NB4 (cell line): ENCODE measurements at regions not wholly inside any gene's neighbourhood (a gene's known extent, or its start where the extent isn't known, plus 50 kb on each side); places are given as distances from the start of the nearest gene placed in this dataset.

ENCODE experiments used
- DNase-seq: peaks from one replicate; pipeline ENCODE4 v3.0.0; 2010; ENCODE audit warnings: low read depth
- H3K4me3 ChIP-seq: one replicate; pipeline ENCODE4 v1.5.1; 2011; ENCODE audit warnings: mild to moderate bottlenecking, low read depth, low read length, moderate library complexity
- CTCF ChIP-seq: IDR thresholded peaks from one replicate; pipeline ENCODE4 v1.5.1; 2012; ENCODE audit warnings: low read depth, low read length
- MAX ChIP-seq: IDR thresholded peaks from 2 replicates; pipeline ENCODE4 v1.6.1; 2011; ENCODE audit warnings: low read depth, low read length
- MYC ChIP-seq: IDR thresholded peaks from 2 replicates; pipeline ENCODE4 v1.6.1; 2011; ENCODE audit warnings: low read depth, low read length
- POLR2A ChIP-seq: IDR thresholded peaks from 2 replicates; pipeline ENCODE4 v1.6.1; 2011; ENCODE audit warnings: mild to moderate bottlenecking; ENCODE audit not compliant: insufficient read length; ENCODE audit errors: extremely low read depth

GRCh38 chr6:8906699-8907098 lies 471.4 kb upstream of the SLC35B3 start:
- H3K4me3 ChIP-seq: no peak overlapping the region
- TF ChIP-seq MYC: no peak
- no peak for TF ChIP-seq MAX
- no peak for TF ChIP-seq POLR2A
- TF ChIP-seq CTCF: no peak

DNA sequence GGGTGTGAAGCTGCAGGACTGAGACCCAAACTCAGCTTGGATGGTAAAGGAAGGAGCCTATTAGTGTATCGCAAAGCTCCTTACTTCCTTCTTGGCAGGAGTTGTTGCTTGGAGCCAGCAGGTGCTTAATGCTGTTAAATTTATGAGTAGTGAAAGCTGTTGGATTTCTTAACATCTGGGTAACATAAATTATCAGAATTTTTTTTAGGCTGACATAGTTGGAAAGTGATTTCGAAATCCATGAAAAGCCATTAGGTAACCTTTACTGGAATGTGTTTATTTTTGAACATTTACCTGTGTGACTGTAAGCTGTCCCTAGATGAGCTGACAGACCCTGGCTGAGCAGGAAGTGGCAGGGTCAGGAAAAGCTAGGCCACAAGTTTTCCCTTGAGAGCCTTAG lies 470.4 kb upstream of the SLC35B3 start:
- no peak for DNase-seq
- no peak for TF ChIP-seq MYC
- TF ChIP-seq POLR2A: no peak
- TF ChIP-seq CTCF: no peak
- TF ChIP-seq MAX: no peak
- no peak overlapping the region for H3K4me3 ChIP-seq

More at GRCh38 chr6:8906699-8907098, 471.4 kb upstream of the SLC35B3 start:
- no peak for DNase-seq

DNA sequence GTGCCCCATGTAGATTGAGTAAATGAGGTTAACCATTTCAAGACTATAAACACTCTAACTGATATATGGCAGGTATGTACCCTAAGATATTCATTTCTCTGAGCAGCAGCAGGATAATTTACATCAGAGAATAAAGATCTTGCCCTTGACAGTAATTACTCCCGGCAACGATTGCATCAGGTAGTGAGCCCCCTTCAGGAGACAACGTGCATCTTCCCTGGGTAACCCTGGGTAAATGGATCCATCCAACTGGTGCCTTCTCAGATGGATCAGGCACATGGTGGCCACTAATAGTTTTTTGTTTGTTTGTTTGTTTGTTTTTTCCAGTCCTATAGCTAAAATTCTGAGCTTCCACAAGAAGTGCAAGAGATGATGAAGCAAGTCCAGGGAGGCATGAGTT lies 469.4 kb upstream of the SLC35B3 start:
- peak; percentile 42 for DNase-seq
- TF ChIP-seq MAX (no peak), CTCF (peak; percentile 83)
- H3K4me3 ChIP-seq: no peak overlapping the region

DNA sequence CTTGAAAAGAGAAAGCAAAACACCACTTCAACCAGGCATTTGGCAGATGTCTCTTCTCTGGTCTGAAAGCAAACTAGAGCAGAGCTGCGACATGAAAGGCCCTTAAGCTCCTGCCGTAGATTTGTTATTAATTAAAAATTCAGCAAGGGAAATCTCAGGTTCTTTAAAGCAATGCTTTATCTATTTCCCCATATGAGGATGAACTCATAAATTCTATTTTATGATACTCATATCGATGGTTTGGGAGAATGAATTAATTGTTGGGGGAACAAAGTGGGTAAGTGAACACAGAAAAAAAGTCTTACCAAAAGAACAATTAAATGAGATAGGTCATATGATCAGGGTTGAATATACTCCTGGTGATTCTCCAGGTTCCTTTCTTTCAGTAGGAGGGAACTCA lies 464.7 kb upstream of the SLC35B3 start:
- DNase-seq: no peak
- H3K4me3 ChIP-seq: no peak overlapping the region
- TF ChIP-seq POLR2A: no peak
- no peak for TF ChIP-seq CTCF
- no peak for TF ChIP-seq MAX
- no peak for TF ChIP-seq MYC

DNA sequence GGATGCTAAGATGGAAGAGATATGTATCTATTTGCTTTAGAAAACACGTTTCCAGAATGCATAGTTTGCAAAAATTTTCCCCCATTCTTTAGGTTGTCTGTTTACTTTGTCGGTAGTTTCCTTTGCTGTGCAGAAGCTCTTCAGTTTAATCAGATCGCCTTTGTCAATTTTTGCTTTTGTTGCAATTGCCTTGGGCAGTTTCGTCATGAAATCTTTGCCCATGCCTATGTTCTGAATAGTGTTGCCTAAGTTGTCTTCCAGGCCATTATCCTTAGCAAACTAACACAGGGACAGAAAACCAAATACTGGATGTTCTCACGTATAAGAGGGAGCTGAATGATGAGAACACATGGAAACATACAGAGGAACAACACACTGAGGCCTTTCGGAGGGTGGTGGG lies 454.2 kb upstream of the SLC35B3 start:
- no peak for DNase-seq
- H3K4me3 ChIP-seq: no peak overlapping the region
- TF ChIP-seq POLR2A (no peak), CTCF (no peak), MYC (no peak), MAX (no peak)

GRCh38 chr6:8888468-8888867 lies 453.1 kb upstream of the SLC35B3 start:
- TF ChIP-seq MAX (no peak), POLR2A (no peak), MYC (no peak), CTCF (peak; percentile 54)
- DNase-seq: peak; percentile 60
- no peak overlapping the region for H3K4me3 ChIP-seq
